ENCODE measurements at regions not wholly inside any gene's neighbourhood (a gene's known extent, or its start where the extent isn't known, plus 50 kb on each side); places are given as distances from the start of the nearest gene placed in this dataset.

DNA sequence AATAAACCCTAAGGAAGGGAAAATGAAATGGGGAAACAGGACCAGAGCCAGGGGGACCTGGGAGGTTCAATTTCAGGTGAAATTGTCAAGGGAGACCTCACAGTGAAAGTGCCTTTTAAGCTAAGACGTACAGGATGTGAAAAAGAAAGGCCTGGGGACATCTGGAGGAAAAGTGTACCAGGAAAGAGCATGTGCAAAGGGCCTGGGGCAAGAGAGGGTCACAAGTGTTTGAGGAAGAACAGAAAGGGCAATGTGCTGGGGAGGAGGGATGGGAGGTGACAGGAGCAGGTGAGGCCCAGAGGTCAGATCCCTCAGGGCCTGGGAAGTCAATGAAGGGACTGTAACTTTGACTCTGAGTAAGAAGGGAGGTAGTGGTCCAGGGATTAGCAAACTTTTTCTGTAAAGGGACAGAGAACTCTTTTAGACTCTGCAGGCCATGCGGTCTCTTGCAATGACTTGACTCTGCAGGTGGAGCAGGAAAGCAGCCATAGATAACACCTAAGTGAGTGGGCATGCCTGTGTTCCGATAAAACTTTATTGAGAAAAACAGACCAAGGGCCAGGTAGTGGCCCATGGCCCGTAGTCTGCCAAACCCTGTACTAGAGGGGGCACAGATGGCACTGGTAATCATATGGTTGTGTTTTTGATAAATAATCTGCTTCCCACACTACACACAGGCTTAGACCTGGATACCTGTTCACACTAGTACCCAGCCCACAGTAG, 93.8 kb downstream of the LITAF start:
- Mint-ChIP-seq H3K27ac (no peak overlapping the region), H3K9me3 (no peaks in the 10 kb centered on the region), H3K4me1 (peaks cover 31% of the 10 kb centered on the region), H3K4me3 (no peak overlapping the region), H3K27me3 (no peaks in the 10 kb centered on the region)
- ATAC-seq (no peak), DNase-seq (no peak)

DNA sequence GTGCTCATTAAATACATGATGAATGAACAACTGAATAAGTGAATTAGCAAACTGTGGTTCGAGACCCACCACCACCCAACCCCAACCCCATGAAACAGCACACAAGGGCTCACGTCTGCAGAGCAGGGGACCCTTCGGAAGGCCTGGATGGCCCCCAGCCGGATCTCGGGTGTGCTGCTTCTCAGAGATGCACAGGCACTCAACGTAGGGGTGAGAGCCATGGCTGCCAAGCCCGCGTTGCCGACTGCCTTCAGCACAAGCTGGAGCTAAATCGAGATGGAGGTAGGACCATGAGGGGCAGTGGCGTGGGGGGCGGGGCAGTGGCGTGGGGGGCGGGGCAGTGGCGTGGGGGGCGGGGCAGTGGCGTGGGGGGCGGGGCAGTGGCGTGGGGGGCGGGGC, 93.2 kb downstream of the LITAF start:
- H3K9me3 Mint-ChIP-seq: no peaks in the 10 kb centered on the region
- peaks cover 33% of the 10 kb centered on the region for H3K4me1 Mint-ChIP-seq
- H3K27me3 Mint-ChIP-seq: no peaks in the 10 kb centered on the region
- H3K4me3 Mint-ChIP-seq: no peak overlapping the region
- no peak overlapping the region for H3K27ac Mint-ChIP-seq
- ATAC-seq: no peak
- DNase-seq: no peak

DNA sequence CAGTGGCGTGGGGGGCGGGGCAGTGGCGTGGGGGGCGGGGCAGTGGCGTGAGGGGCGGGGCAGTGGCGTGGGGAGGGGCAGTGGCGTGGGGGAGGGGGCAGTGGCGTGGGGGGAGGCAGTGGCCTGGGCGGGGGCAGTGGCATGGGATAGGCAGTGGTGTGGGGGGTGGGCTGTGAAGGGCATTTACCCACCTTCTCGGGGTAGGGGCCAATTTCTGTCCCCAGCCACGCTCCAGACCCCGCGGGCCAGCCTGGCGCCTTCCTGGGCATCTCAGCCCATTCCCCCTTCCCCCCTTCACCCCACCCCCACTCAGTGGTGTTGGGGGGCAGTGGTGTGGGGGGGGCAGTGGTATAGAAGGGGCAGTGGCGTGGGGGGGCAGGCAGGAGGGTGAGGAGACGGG, 92.7 kb downstream of the LITAF start:
- DNase-seq (no peak), ATAC-seq (peak; percentile 46)
- no peaks in the 10 kb centered on the region for H3K27me3 Mint-ChIP-seq
- H3K9me3 Mint-ChIP-seq: no peaks in the 10 kb centered on the region
- H3K27ac Mint-ChIP-seq: no peak overlapping the region
- H3K4me1 Mint-ChIP-seq: peaks cover 33% of the 10 kb centered on the region
- no peak overlapping the region for H3K4me3 Mint-ChIP-seq

DNA sequence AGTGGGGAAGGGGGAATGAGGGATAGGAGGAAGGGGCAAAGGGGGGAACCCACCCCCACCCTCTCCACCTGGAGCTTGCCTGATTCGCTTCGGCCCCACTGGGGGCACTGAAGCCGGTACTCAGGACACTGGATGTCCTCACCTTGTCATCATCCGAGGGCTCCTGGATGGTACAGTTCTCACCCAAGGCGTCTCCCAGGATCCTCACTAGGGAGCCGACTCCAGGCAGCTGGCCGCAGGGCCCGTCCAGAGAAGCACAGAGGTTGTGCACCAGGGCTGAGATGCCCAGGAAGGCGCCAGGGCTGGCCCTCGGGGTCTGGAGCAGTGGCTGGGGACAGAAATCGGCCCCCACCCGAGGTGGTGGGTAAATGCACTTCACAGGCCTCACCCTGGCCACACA, 92.3 kb downstream of the LITAF start:
- Mint-ChIP-seq H3K27ac (no peak overlapping the region), H3K4me3 (no peak overlapping the region), H3K4me1 (peaks cover 33% of the 10 kb centered on the region), H3K9me3 (no peaks in the 10 kb centered on the region), H3K27me3 (no peaks in the 10 kb centered on the region)
- no peak for ATAC-seq
- no peak for DNase-seq

DNA sequence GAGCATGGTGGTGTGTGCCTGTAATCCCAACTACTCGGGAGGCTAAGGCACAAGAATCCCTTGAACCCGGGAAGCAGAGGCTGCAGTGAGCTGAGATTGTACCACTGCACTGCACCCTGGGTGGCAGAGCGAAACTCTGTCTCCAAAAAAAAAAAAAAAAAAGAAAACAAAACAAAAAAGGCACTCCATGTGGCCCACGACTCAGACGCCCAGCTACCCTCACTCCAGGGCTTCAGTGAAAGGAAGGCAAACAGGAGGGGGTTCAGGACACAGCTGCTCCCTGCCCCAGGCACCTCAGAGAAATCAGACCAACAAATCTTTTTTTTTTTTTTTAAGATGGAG, 91.7 kb downstream of the LITAF start:
- DNase-seq (no peak), ATAC-seq (no peak)
- Mint-ChIP-seq H3K4me1 (peaks cover 33% of the 10 kb centered on the region), H3K27me3 (no peaks in the 10 kb centered on the region), H3K27ac (no peak overlapping the region), H3K9me3 (no peaks in the 10 kb centered on the region), H3K4me3 (no peak overlapping the region)
